ENCODE measurements at regions not wholly inside any gene's neighbourhood (a gene's known extent, or its start where the extent isn't known, plus 50 kb on each side); places are given as distances from the start of the nearest gene placed in this dataset.

DNA sequence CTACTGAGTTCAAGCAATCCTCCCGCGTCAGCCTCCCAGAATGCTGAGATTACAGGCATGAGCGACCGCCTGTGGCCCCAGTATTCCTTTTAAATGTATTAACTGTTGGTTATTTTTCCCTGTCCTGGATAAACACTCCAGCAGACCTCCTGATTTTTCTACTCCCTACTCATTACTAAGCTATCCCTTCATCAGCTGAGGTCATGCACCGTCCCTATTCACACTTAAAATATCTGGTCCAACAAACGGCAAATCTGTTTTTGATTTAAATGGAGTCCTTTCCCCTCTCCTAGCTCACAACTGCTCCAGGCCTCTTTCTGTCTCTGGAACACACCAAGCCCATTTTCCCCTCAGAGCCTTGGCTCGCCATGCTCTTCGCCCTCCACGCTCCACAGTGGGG is 1003.3 kb upstream of the TMEM132C start:
- Histone ChIP-seq H3K27me3 (ENCODE audit: control insufficient read depth, insufficient read depth, low read length) (no peaks in the 10 kb centered on the region), H3K9ac (ENCODE audit: low read length in 3 of 3) (no peak overlapping the region), H3K36me3 (ENCODE audit: control insufficient read depth in 2 of 3, insufficient read depth in 3 of 3, low read length in 3 of 3) (no peaks in the 10 kb centered on the region), H3K27ac (ENCODE audit: low read depth in 2 of 2, low read length in 2 of 2) (no peak overlapping the region), H3K9me3 (ENCODE audit: control insufficient read depth in 2 of 3, insufficient read depth in 1 of 3, low read length in 3 of 3) (no peaks in the 10 kb centered on the region), H3K4me3 (ENCODE audit: low read length in 3 of 3) (no peak overlapping the region), H3K4me1 (ENCODE audit: control insufficient read depth in 2 of 3, insufficient read depth in 2 of 3, low read depth in 1 of 3, low read length in 3 of 3) (no peaks in the 10 kb centered on the region)
- DNase-seq, result no peak
- no peak for TF ChIP-seq CTCF (IDR thresholded peaks at IDR 0.05; ENCODE audit: borderline replicate concordance, extremely low read depth, insufficient read depth)
- FAIRE-seq, result no peak
- intact Hi-C loops (cut with DNase I), result no loop called here

DNA sequence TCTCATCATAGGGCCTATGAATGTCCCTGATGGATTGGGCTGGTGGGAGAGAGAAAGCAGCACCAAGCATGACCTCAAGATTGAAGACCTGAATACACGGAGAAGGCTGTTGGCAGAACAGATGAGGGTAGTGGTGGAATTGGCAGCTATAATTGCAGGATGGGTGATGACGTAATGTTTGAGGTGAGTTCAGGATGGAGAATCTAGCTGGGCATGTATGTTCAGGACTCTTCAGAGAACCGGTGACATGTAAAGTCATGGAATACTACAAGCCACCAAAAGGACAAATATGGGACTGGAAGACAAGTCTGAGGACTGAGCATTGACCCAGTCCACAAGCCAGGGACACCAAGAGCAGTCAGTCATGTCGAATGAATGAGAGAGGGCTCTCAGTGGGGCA is 999.8 kb upstream of the TMEM132C start:
- no peak for DNase-seq
- Histone ChIP-seq H3K9me3 (ENCODE audit: control insufficient read depth in 2 of 3, insufficient read depth in 1 of 3, low read length in 3 of 3) (no peaks in the 10 kb centered on the region), H3K4me3 (ENCODE audit: low read length in 3 of 3) (no peak overlapping the region), H3K4me1 (ENCODE audit: control insufficient read depth in 2 of 3, insufficient read depth in 2 of 3, low read depth in 1 of 3, low read length in 3 of 3) (no peaks in the 10 kb centered on the region), H3K36me3 (ENCODE audit: control insufficient read depth in 2 of 3, insufficient read depth in 3 of 3, low read length in 3 of 3) (no peaks in the 10 kb centered on the region), H3K27me3 (ENCODE audit: control insufficient read depth, insufficient read depth, low read length) (no peaks in the 10 kb centered on the region), H3K9ac (ENCODE audit: low read length in 3 of 3) (no peak overlapping the region), H3K27ac (ENCODE audit: low read depth in 2 of 2, low read length in 2 of 2) (no peak overlapping the region)
- FAIRE-seq, result no peak
- no peak for TF ChIP-seq CTCF (IDR thresholded peaks at IDR 0.05; ENCODE audit: borderline replicate concordance, extremely low read depth, insufficient read depth)
- intact Hi-C loops (cut with DNase I), result no loop called here

DNA sequence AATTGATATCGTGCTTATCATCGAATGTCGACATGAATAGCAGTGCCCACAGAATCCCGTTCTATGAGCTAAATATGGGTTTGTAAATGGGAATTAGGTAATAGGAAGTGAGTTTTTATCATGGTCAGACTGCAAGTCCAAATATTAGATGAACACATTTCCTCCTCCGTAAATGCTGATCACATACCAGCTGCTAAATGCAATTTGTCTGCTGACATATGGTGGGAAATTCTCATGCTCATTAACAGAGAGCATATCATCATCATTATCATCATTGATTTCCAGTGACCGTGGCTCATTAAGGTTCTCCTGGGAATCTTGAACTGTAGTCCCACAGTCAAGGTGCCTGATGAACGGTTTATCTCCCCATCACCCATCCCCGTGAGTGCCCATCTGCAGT is 998.8 kb upstream of the TMEM132C start:
- FAIRE-seq, result no peak
- intact Hi-C loops (cut with DNase I), result no loop called here

More for the DNA sequence above, 998.8 kb upstream of the TMEM132C start:
- Histone ChIP-seq H3K4me3 (ENCODE audit: low read length in 3 of 3) (no peak overlapping the region), H3K27ac (ENCODE audit: low read depth in 2 of 2, low read length in 2 of 2) (no peak overlapping the region), H3K36me3 (ENCODE audit: control insufficient read depth in 2 of 3, insufficient read depth in 3 of 3, low read length in 3 of 3) (no peaks in the 10 kb centered on the region), H3K9ac (ENCODE audit: low read length in 3 of 3) (no peak overlapping the region), H3K4me1 (ENCODE audit: control insufficient read depth in 2 of 3, insufficient read depth in 2 of 3, low read depth in 1 of 3, low read length in 3 of 3) (no peaks in the 10 kb centered on the region), H3K9me3 (ENCODE audit: control insufficient read depth in 2 of 3, insufficient read depth in 1 of 3, low read length in 3 of 3) (no peaks in the 10 kb centered on the region), H3K27me3 (ENCODE audit: control insufficient read depth, insufficient read depth, low read length) (no peaks in the 10 kb centered on the region)
- TF ChIP-seq CTCF (IDR thresholded peaks at IDR 0.05; ENCODE audit: borderline replicate concordance, extremely low read depth, insufficient read depth), result no peak
- no peak for DNase-seq
